Stimulated activated CD4-positive, alpha-beta T cell treated with anti-CD3 and anti-CD28 coated beads, Interleukin-15, amount 100 ng/mL, for 1 hour (primary cell): ENCODE measurements at regions not wholly inside any gene's neighbourhood (a gene's known extent, or its start where the extent isn't known, plus 50 kb on each side); places are given as distances from the start of the nearest gene placed in this dataset.
"Not testable (repeated sequence)": the region's sequence is repeated elsewhere in the genome, so short reads cannot be mapped to it uniquely, and the experiment has no call there.

Experiments
- DNase-seq, 2 donors: peaks; one replicate each; pipeline ENCODE4 v3.0.0-alpha.2; 2020; ENCODE audit warnings: low read depth in 1 of 2, low spot score in 1 of 2

DNA sequence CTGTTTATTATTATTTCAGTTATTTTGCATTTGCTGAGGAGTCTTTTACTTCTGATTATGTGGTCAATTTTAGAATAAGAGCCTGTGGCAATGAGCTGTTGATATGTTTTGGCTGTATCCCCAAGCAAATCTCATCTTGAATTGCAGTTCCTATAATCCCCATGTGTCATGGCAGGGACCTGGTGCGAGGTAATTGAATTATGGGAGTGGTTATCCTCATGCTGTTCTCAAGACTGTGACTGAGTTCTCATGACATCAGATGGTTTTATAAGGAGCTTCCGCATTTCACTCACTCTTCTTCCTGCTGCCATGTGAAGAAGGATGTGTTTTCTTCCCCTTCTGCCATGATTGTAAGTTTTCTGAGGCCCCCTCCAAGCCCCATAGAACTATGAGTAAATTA, 114.9 kb upstream of the SLCO6A1 start:
- no peak for DNase-seq

GRCh38 chr5:102617191-102618187, 118.7 kb upstream of the SLCO6A1 start:
- no peak for DNase-seq

DNA sequence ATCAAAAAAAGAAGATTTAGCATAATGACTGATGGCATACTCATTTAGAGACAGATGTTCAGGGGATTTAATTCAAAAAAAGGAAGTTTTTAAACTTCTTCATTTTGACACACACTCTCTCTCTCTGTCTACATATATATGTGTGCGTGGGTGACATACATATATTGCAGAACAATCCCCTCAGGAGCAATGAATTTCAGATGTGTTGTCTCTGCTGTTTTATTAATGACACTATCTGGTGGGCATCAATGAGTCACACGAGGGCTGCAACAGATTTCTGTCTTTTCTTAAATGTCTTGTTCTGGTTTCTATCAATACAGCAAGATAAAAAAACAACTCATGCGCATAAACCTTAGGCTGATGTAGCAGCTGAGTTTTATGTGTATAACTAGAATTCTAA, 123.5 kb upstream of the SLCO6A1 start:
- DNase-seq = no peak

GRCh38 chr5:102623329-102624065, 124.7 kb upstream of the SLCO6A1 start:
- DNase-seq = no peak

- no peak for DNase-seq
Measured at GRCh38 chr5:102624405-102624804, 125.6 kb upstream of the SLCO6A1 start.

DNA sequence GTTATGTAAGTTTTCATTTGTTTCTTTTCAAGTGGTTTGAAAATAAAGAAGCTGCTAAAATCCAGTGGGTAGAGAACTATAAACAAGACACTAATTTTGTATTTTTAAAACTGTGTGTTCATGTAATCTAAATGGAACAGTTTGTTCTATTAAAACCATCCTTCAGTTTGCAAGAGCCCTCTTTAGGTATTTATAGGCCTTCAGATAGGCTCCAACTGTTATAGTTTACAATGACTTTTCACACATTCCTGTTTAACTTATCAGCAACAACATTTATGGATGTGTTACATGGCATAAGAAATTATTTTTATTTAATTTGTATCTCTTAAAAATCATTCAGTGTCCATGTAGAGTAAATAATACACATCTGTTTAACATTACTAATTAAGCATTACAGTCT, 126.7 kb upstream of the SLCO6A1 start:
- DNase-seq = no peak

DNA sequence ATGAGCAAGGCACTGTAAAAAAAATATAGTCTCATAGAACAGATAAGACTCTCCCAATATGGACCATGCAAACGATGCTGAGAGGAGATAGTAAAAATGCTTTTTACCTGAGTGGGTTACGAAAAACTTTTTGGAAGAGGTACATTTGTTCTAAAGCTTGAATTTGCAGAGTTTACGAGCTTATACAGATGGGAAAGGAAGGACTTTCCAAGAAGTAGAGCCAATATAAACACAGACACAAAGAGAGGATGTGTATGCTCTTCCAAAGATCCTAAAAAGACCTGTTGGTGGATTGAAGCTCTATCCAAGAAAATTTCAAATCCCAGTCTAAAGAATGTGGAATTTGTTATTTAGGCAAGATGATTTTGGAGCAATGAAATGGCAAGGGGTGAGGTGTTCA, 127.1 kb upstream of the SLCO6A1 start:
- no peak for DNase-seq

DNA sequence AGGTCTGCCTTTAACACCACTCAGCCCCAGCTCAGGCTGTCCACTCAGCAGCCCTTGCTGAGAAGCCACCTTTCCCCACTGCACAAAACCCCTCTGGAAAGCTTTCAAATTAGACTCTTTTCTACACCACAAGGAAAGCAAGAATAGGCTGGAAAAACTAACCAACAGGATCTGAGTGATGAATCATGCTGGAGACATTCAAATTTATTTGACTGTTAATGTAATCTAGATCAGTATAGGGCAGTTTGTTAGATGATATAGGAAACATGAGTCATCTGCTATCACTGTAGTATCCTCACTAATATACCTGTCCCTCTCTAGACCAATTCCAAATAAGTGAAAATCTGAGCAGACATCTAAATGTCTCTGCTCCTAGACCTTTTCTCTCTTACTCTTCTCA, 127.8 kb upstream of the PAM start:
- no peak for DNase-seq

GRCh38 chr5:102628441-102629175, 126.5 kb upstream of the PAM start:
- DNase-seq = no peak

- DNase-seq = no peak
Measured at GRCh38 chr5:102629827-102630605, 125.1 kb upstream of the PAM start.

DNA sequence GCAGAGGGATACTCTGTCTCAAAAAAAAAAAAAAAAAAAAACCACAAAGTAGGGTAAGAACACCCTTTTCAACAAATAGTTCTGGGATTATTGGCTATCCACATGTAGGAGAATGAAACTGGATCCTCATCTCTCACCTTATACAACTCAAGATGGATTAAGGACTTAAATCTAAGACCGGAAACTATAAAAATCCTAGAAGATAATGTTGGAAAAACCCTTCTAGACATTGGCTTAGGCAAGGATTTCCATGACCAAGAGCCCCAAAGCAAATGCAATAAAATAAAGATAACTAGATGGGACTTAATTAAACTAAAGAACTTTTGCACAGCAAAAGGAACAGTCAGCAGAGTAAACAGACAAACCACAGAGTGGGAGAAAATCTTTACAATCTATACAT, 119.7 kb upstream of the PAM start:
- not testable (repeated sequence) for DNase-seq

DNA sequence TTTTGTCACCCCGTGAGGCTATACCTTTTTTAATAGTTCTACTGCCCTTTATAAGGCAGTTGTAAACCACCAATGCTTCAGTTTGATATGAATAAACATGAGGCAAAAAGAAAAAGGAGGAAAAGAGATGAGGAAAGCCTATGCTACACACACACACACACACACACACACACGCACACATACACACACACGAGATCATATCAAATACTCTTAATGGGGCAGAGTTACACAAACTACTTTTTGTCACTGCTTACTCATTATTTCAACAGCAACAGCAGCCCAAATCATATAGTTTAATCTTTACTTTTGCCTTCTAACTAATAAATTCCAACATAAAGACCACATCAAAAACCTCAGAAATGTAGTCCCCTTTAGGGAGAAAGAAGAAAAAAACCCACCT, 116.8 kb upstream of the PAM start:
- DNase-seq = no peak

- DNase-seq = no peak
Measured at GRCh38 chr5:102638912-102639652, 116.0 kb upstream of the PAM start.

- DNase-seq = no peak
Measured at GRCh38 chr5:102649731-102650130, 105.4 kb upstream of the PAM start.

- DNase-seq = no peak
Measured at GRCh38 chr5:102651466-102651865, 103.6 kb upstream of the PAM start.

- no peak for DNase-seq
Measured at GRCh38 chr5:102654559-102655349, 100.4 kb upstream of the PAM start.

DNA sequence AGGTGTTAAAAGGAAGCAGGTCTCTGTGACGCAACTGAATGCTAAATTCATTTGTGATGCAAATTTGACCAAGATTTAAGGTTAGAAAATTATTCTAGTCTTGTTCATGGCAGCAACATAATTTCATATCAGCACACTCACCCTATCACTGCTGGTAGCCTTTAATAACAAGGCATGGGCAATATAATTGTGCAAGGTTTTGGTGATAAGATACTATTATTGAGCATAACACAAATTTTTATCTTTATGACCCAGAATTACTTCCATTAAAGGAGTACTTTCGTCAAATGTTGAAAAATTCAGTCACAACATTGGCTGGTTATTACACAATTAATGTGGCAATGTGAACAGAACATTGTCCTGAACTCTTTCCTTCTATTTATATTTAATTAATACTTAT, 96.0 kb upstream of the PAM start:
- no peak for DNase-seq

GRCh38 chr5:102660111-102660510, 95.0 kb upstream of the PAM start:
- DNase-seq = no peak
